ENCODE measurements at regions not wholly inside any gene's neighbourhood (a gene's known extent, or its start where the extent isn't known, plus 50 kb on each side); places are given as distances from the start of the nearest gene placed in this dataset.

- no peak overlapping the region for H3K4me2 ChIP-seq
- POLR2A ChIA-PET: no interaction called here
- ATAC-seq (no peak), FAIRE-seq (no peak), DNase-seq (ENCODE audit: low read depth in 1 of 2, low spot score in 1 of 2) (no peak)
- H3K27ac ChIP-seq: no peak overlapping the region
- CTCF ChIA-PET: interaction anchor here (0.7 kb wide), 1 partner anchor 63 kb away, joined by 3 read pairs; no protein-coding TSS in a partner anchor
- no peaks in the 10 kb centered on the region for H3K4me1 ChIP-seq
- H3K4me3 ChIP-seq: no peak overlapping the region
- H3K9me3 ChIP-seq: peaks cover 28% of the 10 kb centered on the region
- TF ChIP-seq EHF (CRISPR knock-in tag; IDR thresholded peaks at IDR 0.05) (no peak), NPAS2 (CRISPR knock-in tag; IDR thresholded peaks at IDR 0.05; ENCODE audit: borderline replicate concordance) (no peak), CBX2 (IDR thresholded peaks at IDR 0.05; ENCODE audit: borderline replicate concordance, low read depth) (no peak), MAZ (IDR thresholded peaks at IDR 0.05; ENCODE audit: borderline replicate concordance, low read depth, low read length) (no peak), NFE2L2 (conservative IDR thresholded peaks at IDR 0.05; ENCODE audit: low read length) (no peak), HEYL (CRISPR knock-in tag; IDR thresholded peaks at IDR 0.05) (no peak), GATA3 (IDR thresholded peaks at IDR 0.05; ENCODE audit: borderline replicate concordance) (no peak), ZFP36 (IDR thresholded peaks at IDR 0.05; ENCODE audit: borderline replicate concordance, partially characterized antibody) (no peak), RARB (CRISPR knock-in tag; IDR thresholded peaks at IDR 0.05) (no peak), ZSCAN20 (CRISPR knock-in tag; IDR thresholded peaks at IDR 0.05) (no peak), SMC3 (IDR thresholded peaks at IDR 0.05) (no peak), POLR2A (IDR thresholded peaks at IDR 0.05; ENCODE audit: low read length) (no peak), TP53 (CRISPR knock-in tag; IDR thresholded peaks at IDR 0.05) (no peak), EP300 (IDR thresholded peaks at IDR 0.05) (no peak), ZC3H11A (IDR thresholded peaks at IDR 0.05) (no peak)
These were observed 157.6 kb upstream of the TMCC3 start for GRCh38 chr12:94807951-94808350.

- WGBS (ENCODE audit: missing lambda C conversion rate): 70% methylated on average over 6 of the region's 6 CpGs
- no peaks in the 10 kb centered on the region for H3K4me1 ChIP-seq
- no peak for FAIRE-seq
These were observed 156.3 kb upstream of the TMCC3 start for GRCh38 chr12:94806617-94807016.

DNA sequence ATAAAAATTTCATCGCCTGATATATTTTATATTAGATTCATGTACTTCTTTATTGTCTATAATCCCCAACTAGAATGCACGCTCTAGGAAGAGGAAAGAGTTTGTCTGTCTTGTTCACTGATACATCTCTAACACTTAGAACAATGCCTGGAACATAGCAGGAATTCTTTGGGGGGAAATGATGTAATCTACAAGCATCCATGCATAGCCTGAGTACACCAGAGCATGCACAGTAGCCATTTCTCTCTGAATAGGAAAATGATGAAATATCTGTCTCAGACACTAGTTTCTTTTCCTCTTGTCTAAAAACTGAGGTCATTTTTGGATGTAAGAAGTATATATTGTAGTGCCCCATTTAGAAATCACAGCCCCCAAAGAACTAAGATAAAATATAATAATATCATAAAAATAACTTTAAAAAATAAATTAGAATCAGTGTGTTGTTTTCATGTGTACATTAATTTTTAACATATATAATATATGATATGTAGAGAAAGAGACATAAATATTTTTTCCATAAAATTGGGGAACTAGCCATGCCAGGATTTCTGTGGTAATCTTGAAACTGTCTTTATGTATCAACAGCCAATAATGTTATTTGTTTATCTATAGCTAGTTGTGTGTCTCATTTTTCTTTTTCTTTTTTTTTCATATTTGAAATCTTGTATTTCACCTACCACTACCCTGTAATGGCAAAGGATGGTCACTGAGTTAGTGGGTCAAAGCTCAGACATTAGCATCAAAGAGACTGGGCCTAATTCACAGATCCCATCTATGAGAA, 155.6 kb upstream of the TMCC3 start:
- no peak for ATAC-seq
- ChIA-PET POLR2A (no interaction called here), CTCF (no interaction called here)
- Histone ChIP-seq H3K4me1 (no peaks in the 10 kb centered on the region), H3K27ac (no peak overlapping the region), H3K9me3 (peaks cover 8% of the 10 kb centered on the region), H3K4me3 (no peak overlapping the region), H3K4me2 (no peak overlapping the region)
- DNase-seq (ENCODE audit: low read depth in 1 of 2, low spot score in 1 of 2): no peak
- WGBS (ENCODE audit: missing lambda C conversion rate): 75% methylated on average over 2 of the region's 2 CpGs
- no peak for FAIRE-seq
- TF ChIP-seq FOSL2 (IDR thresholded peaks at IDR 0.05) (no peak), FOSL2 (CRISPR knock-in tag; IDR thresholded peaks at IDR 0.05) (no peak), MAZ (IDR thresholded peaks at IDR 0.05; ENCODE audit: borderline replicate concordance, low read depth, low read length) (no peak), RNF2 (IDR thresholded peaks at IDR 0.05; ENCODE audit: borderline replicate concordance, low read depth) (no peak)

More at GRCh38 chr12:94806617-94807016, 156.3 kb upstream of the TMCC3 start:
- TF ChIP-seq HES2 (IDR thresholded peaks at IDR 0.05) (no peak), SMC3 (IDR thresholded peaks at IDR 0.05) (no peak), BHLHE40 (IDR thresholded peaks at IDR 0.05; ENCODE audit: low read depth, low read length) (no peak), MAFK (IDR thresholded peaks at IDR 0.05; ENCODE audit: partially characterized antibody) (no peak), ESRRA (IDR thresholded peaks at IDR 0.05; ENCODE audit: borderline replicate concordance, low read length) (no peak), FOSL2 (IDR thresholded peaks at IDR 0.05) (no peak), FOSL2 (CRISPR knock-in tag; IDR thresholded peaks at IDR 0.05) (no peak), MYC (IDR thresholded peaks at IDR 0.05; ENCODE audit: borderline replicate concordance, low read length) (no peak), PHF8 (IDR thresholded peaks at IDR 0.05; ENCODE audit: borderline replicate concordance, low read depth) (no peak)
- ChIA-PET POLR2A (no interaction called here), CTCF (no interaction called here)
- H3K27ac ChIP-seq: no peak overlapping the region
- H3K4me2 ChIP-seq: no peak overlapping the region
- H3K9me3 ChIP-seq: peaks cover 14% of the 10 kb centered on the region
- no peak for ATAC-seq
- no peak for DNase-seq (ENCODE audit: low read depth in 1 of 2, low spot score in 1 of 2)
- H3K4me3 ChIP-seq: no peak overlapping the region
